ENCODE measurements at regions not wholly inside any gene's neighbourhood (a gene's known extent, or its start where the extent isn't known, plus 50 kb on each side); places are given as distances from the start of the nearest gene placed in this dataset.

DNA sequence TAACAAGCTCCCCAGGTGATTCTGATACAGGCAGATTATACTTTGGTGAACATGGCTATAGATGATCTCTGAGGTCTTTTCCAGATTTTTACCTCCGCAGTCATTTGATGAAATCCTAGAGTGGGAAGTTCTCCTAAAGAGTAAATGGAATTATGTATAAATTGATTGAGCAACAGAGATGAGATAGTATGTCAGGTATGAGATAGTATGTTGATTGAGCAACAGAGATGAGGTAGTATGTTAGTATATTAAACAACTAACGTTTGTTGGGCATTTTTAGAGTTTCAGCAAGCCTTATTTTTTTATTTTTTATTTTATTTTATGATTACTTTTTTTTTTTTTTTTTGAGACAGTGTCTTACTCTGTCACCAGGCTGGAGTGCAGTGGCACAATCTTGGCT, 265.0 kb upstream of the SOX2 start:
- Histone ChIP-seq H3K4me3 (ENCODE audit: low read length in 3 of 3) (no peak overlapping the region), H3K27me3 (ENCODE audit: control insufficient read depth, insufficient read depth, low read length) (no peaks in the 10 kb centered on the region), H3K9ac (ENCODE audit: low read length in 3 of 3) (no peak overlapping the region), H3K27ac (ENCODE audit: low read depth in 2 of 2, low read length in 2 of 2) (no peak overlapping the region), H3K36me3 (ENCODE audit: control insufficient read depth in 2 of 3, insufficient read depth in 3 of 3, low read length in 3 of 3) (no peaks in the 10 kb centered on the region), H3K9me3 (ENCODE audit: control insufficient read depth in 2 of 3, insufficient read depth in 1 of 3, low read length in 3 of 3) (no peaks in the 10 kb centered on the region), H3K4me1 (ENCODE audit: control insufficient read depth in 2 of 3, insufficient read depth in 2 of 3, low read depth in 1 of 3, low read length in 3 of 3) (no peaks in the 10 kb centered on the region)
- no peak for DNase-seq
- TF ChIP-seq, protein P1, sequence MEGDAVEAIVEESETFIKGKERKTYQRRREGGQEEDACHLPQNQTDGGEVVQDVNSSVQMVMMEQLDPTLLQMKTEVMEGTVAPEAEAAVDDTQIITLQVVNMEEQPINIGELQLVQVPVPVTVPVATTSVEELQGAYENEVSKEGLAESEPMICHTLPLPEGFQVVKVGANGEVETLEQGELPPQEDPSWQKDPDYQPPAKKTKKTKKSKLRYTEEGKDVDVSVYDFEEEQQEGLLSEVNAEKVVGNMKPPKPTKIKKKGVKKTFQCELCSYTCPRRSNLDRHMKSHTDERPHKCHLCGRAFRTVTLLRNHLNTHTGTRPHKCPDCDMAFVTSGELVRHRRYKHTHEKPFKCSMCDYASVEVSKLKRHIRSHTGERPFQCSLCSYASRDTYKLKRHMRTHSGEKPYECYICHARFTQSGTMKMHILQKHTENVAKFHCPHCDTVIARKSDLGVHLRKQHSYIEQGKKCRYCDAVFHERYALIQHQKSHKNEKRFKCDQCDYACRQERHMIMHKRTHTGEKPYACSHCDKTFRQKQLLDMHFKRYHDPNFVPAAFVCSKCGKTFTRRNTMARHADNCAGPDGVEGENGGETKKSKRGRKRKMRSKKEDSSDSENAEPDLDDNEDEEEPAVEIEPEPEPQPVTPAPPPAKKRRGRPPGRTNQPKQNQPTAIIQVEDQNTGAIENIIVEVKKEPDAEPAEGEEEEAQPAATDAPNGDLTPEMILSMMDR (IDR thresholded peaks at IDR 0.05; ENCODE audit: borderline replicate concordance, extremely low read depth, insufficient read depth): no peak
- intact Hi-C loops (cut with DNase I): no loop called here
- FAIRE-seq: no peak

DNA sequence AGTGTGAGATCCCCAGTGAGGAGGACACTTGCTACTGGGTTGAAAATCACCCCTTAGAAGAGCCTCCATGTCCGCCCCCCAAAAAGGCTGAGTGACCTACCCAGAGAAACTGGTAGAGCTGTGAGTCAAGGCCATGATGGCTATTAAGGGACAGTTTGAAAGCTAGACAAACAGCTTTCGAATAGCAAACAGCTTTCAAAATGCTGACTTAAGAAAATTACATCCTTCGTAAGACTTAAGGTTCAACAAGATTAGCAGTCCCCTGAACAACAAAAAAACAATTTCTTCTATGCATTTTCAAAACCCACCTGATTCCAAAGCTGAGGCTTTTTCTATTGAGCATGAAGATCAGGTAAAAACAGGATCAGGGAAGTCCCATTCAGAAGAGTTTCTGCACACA, 269.7 kb upstream of the SOX2 start:
- Histone ChIP-seq H3K36me3 (ENCODE audit: control insufficient read depth in 2 of 3, insufficient read depth in 3 of 3, low read length in 3 of 3) (no peaks in the 10 kb centered on the region), H3K9ac (ENCODE audit: low read length in 3 of 3) (no peak overlapping the region), H3K4me1 (ENCODE audit: control insufficient read depth in 2 of 3, insufficient read depth in 2 of 3, low read depth in 1 of 3, low read length in 3 of 3) (no peaks in the 10 kb centered on the region), H3K27ac (ENCODE audit: low read depth in 2 of 2, low read length in 2 of 2) (no peak overlapping the region), H3K9me3 (ENCODE audit: control insufficient read depth in 2 of 3, insufficient read depth in 1 of 3, low read length in 3 of 3) (peaks cover 0 to 2% (median 0%) of the 10 kb centered on the region in 3 donors), H3K4me3 (ENCODE audit: low read length in 3 of 3) (no peak overlapping the region), H3K27me3 (ENCODE audit: control insufficient read depth, insufficient read depth, low read length) (no peaks in the 10 kb centered on the region)
- TF ChIP-seq, protein P1 (IDR thresholded peaks at IDR 0.05; ENCODE audit: borderline replicate concordance, extremely low read depth, insufficient read depth): no peak
- DNase-seq (no peak), FAIRE-seq (no peak)
- intact Hi-C loops (cut with DNase I): no loop called here

DNA sequence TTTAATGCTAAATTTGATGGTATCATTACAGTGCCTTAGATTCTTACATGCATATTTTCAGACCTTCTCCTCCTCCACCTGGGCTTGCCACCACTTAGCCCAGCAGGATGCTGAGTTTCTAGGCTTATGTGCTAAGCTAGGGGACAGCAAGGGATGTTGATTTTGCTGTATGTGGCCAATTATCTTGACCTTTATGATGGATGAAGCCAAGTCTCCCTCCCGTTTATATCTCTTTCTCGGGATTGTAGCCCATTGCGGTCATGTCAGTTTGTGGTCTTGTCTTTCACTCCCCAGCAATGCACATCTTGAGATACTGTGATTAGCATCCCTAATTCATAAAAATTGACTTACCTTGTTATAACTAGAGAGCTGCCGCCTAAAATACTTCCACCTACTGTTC, 278.7 kb upstream of the SOX2 start:
- DNase-seq (no peak), FAIRE-seq (no peak)
- Histone ChIP-seq H3K27me3 (ENCODE audit: control insufficient read depth, insufficient read depth, low read length) (no peaks in the 10 kb centered on the region), H3K36me3 (ENCODE audit: control insufficient read depth in 2 of 3, insufficient read depth in 3 of 3, low read length in 3 of 3) (no peaks in the 10 kb centered on the region), H3K27ac (ENCODE audit: low read depth in 2 of 2, low read length in 2 of 2) (no peak overlapping the region), H3K9me3 (ENCODE audit: control insufficient read depth in 2 of 3, insufficient read depth in 1 of 3, low read length in 3 of 3) (no peaks in the 10 kb centered on the region), H3K4me3 (ENCODE audit: low read length in 3 of 3) (no peak overlapping the region), H3K4me1 (ENCODE audit: control insufficient read depth in 2 of 3, insufficient read depth in 2 of 3, low read depth in 1 of 3, low read length in 3 of 3) (no peaks in the 10 kb centered on the region), H3K9ac (ENCODE audit: low read length in 3 of 3) (no peak overlapping the region)
- TF ChIP-seq, protein P1 (IDR thresholded peaks at IDR 0.05; ENCODE audit: borderline replicate concordance, extremely low read depth, insufficient read depth): no peak
- intact Hi-C loops (cut with DNase I): no loop called here

DNA sequence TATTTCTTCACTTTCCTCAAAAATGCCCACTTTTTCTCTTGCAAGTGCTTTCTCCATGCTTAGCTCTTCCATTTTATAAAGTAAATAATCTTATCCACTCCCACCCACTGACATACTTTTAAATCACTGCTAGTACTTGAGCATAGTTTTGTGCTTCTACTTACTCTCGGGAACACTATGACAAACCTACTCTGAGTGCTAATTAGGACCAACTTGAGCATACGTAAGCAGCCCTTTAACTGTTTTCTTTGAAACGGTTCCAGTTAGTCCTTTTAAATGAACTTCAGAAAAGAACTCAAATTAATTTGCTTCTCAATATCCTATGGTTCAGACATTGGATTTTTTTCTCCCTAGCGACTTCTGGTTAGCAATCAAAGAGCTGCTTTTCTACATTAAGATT, 280.0 kb upstream of the SOX2 start:
- DNase-seq (no peak), FAIRE-seq (no peak)
- H3K36me3 ChIP-seq (ENCODE audit: control insufficient read depth in 2 of 3, insufficient read depth in 3 of 3, low read length in 3 of 3): no peaks in the 10 kb centered on the region
- no peak overlapping the region for H3K9ac ChIP-seq (ENCODE audit: low read length in 3 of 3)
- H3K4me3 ChIP-seq (ENCODE audit: low read length in 3 of 3): no peak overlapping the region
- intact Hi-C loops (cut with DNase I): no loop called here
- H3K27me3 ChIP-seq (ENCODE audit: control insufficient read depth, insufficient read depth, low read length): no peaks in the 10 kb centered on the region
- no peaks in the 10 kb centered on the region for H3K9me3 ChIP-seq (ENCODE audit: control insufficient read depth in 2 of 3, insufficient read depth in 1 of 3, low read length in 3 of 3)
- TF ChIP-seq, protein P1 (IDR thresholded peaks at IDR 0.05; ENCODE audit: borderline replicate concordance, extremely low read depth, insufficient read depth): no peak
- H3K4me1 ChIP-seq (ENCODE audit: control insufficient read depth in 2 of 3, insufficient read depth in 2 of 3, low read depth in 1 of 3, low read length in 3 of 3): no peaks in the 10 kb centered on the region
- H3K27ac ChIP-seq (ENCODE audit: low read depth in 2 of 2, low read length in 2 of 2): no peak overlapping the region

Measured in kidney (tissue), 13 donors.